ENCODE measurements at regions not wholly inside any gene's neighbourhood (a gene's known extent, or its start where the extent isn't known, plus 50 kb on each side); places are given as distances from the start of the nearest gene placed in this dataset.
"Not testable (repeated sequence)": the region's sequence is repeated elsewhere in the genome, so short reads cannot be mapped to it uniquely, and the experiment has no call there.

- H3K9me3 ChIP-seq (ENCODE audit: control insufficient read depth, low read length) = no peaks in the 10 kb centered on the region
- no peaks in the 10 kb centered on the region for H3K79me2 ChIP-seq
- no peak for TF ChIP-seq CTCF (IDR thresholded peaks at IDR 0.05)
- H2AFZ ChIP-seq = no peak overlapping the region
- H3K4me2 ChIP-seq (ENCODE audit: low read length) = no peak overlapping the region
- H3K4me1 ChIP-seq = no peaks in the 10 kb centered on the region
- H3K9ac ChIP-seq = no peak overlapping the region
- no peak overlapping the region for H3K4me3 ChIP-seq (ENCODE audit: low read depth, low read length)
- no peak overlapping the region for H3K27ac ChIP-seq
- H3K36me3 ChIP-seq (ENCODE audit: control insufficient read depth, insufficient read depth, low read length) = no peaks in the 10 kb centered on the region
- H3K27me3 ChIP-seq (ENCODE audit: control insufficient read depth, insufficient read depth, low read length) = no peaks in the 10 kb centered on the region
Measured at GRCh38 chr5:89823046-89823445, 586.5 kb downstream of the CETN3 start.

- no peak overlapping the region for H2AFZ ChIP-seq
Measured at GRCh38 chr5:89817841-89818240, 591.7 kb downstream of the CETN3 start.

GRCh38 chr5:89816038-89816437 lies 593.5 kb downstream of the CETN3 start:
- no peak overlapping the region for H3K4me2 ChIP-seq (ENCODE audit: low read length)
- H3K27ac ChIP-seq = no peak overlapping the region
- no peak for TF ChIP-seq CTCF (IDR thresholded peaks at IDR 0.05)

More at GRCh38 chr5:89817841-89818240, 591.7 kb downstream of the CETN3 start:
- Histone ChIP-seq H3K79me2 (no peaks in the 10 kb centered on the region), H3K4me1 (no peaks in the 10 kb centered on the region), H3K4me2 (ENCODE audit: low read length) (no peak overlapping the region), H3K36me3 (ENCODE audit: control insufficient read depth, insufficient read depth, low read length) (no peaks in the 10 kb centered on the region), H3K27ac (no peak overlapping the region), H3K4me3 (ENCODE audit: low read depth, low read length) (no peak overlapping the region), H3K9ac (no peak overlapping the region), H3K9me3 (ENCODE audit: control insufficient read depth, low read length) (no peaks in the 10 kb centered on the region), H3K27me3 (ENCODE audit: control insufficient read depth, insufficient read depth, low read length) (no peaks in the 10 kb centered on the region)
- TF ChIP-seq CTCF (IDR thresholded peaks at IDR 0.05) = no peak

GRCh38 chr5:89800735-89801134 lies 608.8 kb downstream of the CETN3 start:
- H2AFZ ChIP-seq; H3K9me3 ChIP-seq (ENCODE audit: control insufficient read depth, low read length); H3K27me3 ChIP-seq (ENCODE audit: control insufficient read depth, insufficient read depth, low read length); H3K4me2 ChIP-seq (ENCODE audit: low read length); H3K36me3 ChIP-seq (ENCODE audit: control insufficient read depth, insufficient read depth, low read length); H3K9ac ChIP-seq; H3K79me2 ChIP-seq; H3K4me3 ChIP-seq (ENCODE audit: low read depth, low read length); H3K4me1 ChIP-seq; H3K27ac ChIP-seq: not testable (repeated sequence)

More at GRCh38 chr5:89816038-89816437, 593.5 kb downstream of the CETN3 start:
- Histone ChIP-seq H2AFZ (no peak overlapping the region), H3K27me3 (ENCODE audit: control insufficient read depth, insufficient read depth, low read length) (no peaks in the 10 kb centered on the region), H3K9me3 (ENCODE audit: control insufficient read depth, low read length) (no peaks in the 10 kb centered on the region), H3K9ac (no peak overlapping the region), H3K4me1 (no peaks in the 10 kb centered on the region), H3K36me3 (ENCODE audit: control insufficient read depth, insufficient read depth, low read length) (no peaks in the 10 kb centered on the region), H3K4me3 (ENCODE audit: low read depth, low read length) (no peak overlapping the region), H3K79me2 (no peaks in the 10 kb centered on the region)

GRCh38 chr5:89794504-89794903 lies 615.1 kb downstream of the CETN3 start:
- not testable (repeated sequence) for H3K9me3 ChIP-seq (ENCODE audit: control insufficient read depth, low read length); H3K79me2 ChIP-seq; H3K9ac ChIP-seq; H3K27me3 ChIP-seq (ENCODE audit: control insufficient read depth, insufficient read depth, low read length); H3K27ac ChIP-seq; H3K4me3 ChIP-seq (ENCODE audit: low read depth, low read length); H2AFZ ChIP-seq; H3K4me2 ChIP-seq (ENCODE audit: low read length); H3K36me3 ChIP-seq (ENCODE audit: control insufficient read depth, insufficient read depth, low read length); H3K4me1 ChIP-seq

- not testable (repeated sequence) for H3K4me1 ChIP-seq; H3K9me3 ChIP-seq (ENCODE audit: control insufficient read depth, low read length)
Measured at GRCh38 chr5:89779734-89780133, 629.8 kb downstream of the CETN3 start.

More at GRCh38 chr5:89779734-89780133, 629.8 kb downstream of the CETN3 start:
- not testable (repeated sequence) for H2AFZ ChIP-seq; H3K79me2 ChIP-seq; H3K27me3 ChIP-seq (ENCODE audit: control insufficient read depth, insufficient read depth, low read length); H3K4me2 ChIP-seq (ENCODE audit: low read length); H3K9ac ChIP-seq; H3K36me3 ChIP-seq (ENCODE audit: control insufficient read depth, insufficient read depth, low read length); H3K27ac ChIP-seq; H3K4me3 ChIP-seq (ENCODE audit: low read depth, low read length)

Measured in parathyroid adenoma (tissue), 2 donors.